ENCODE measurements at regions not wholly inside any gene's neighbourhood (a gene's known extent, or its start where the extent isn't known, plus 50 kb on each side); places are given as distances from the start of the nearest gene placed in this dataset.

GRCh38 chr5:8613078-8613685, 744.2 kb downstream of the MTRR start:
- WGBS, 2 donors = 88 to 93% methylated on average over 4 of the region's 4 CpGs
- intact Hi-C loops (cut with DNase I; ENCODE audit: low total_unique reads) = no loop called here
- no peak overlapping the region for H3K4me3 ChIP-seq (ENCODE audit: low read depth, poor library complexity, severe bottlenecking)
- TF ChIP-seq CTCF (IDR thresholded peaks at IDR 0.05) (no peak), POLR2A (IDR thresholded peaks at IDR 0.05) (no peak)
- no peak for DNase-seq (ENCODE audit: low spot score in 2 of 2)

GRCh38 chr5:8615142-8615858, 746.4 kb downstream of the MTRR start:
- DNase-seq (ENCODE audit: low spot score in 2 of 2) = no peak
- TF ChIP-seq POLR2A (IDR thresholded peaks at IDR 0.05) (no peak), CTCF (IDR thresholded peaks at IDR 0.05) (no peak)
- intact Hi-C loops (cut with DNase I; ENCODE audit: low total_unique reads) = no loop called here
- 86 to 90% methylated on average over 7 of the region's 7 CpGs for WGBS, 2 donors
- H3K4me3 ChIP-seq (ENCODE audit: low read depth, poor library complexity, severe bottlenecking) = no peak overlapping the region

GRCh38 chr5:8628521-8628920, 759.6 kb downstream of the MTRR start:
- TF ChIP-seq POLR2A (IDR thresholded peaks at IDR 0.05) (no peak), CTCF (IDR thresholded peaks at IDR 0.05) (no peak)
- H3K4me3 ChIP-seq (ENCODE audit: low read depth, poor library complexity, severe bottlenecking) = no peak overlapping the region
- DNase-seq (ENCODE audit: low spot score in 2 of 2) = no peak
- intact Hi-C loops (cut with DNase I; ENCODE audit: low total_unique reads) = no loop called here
- 46 to 50% methylated on average over 5 of the region's 5 CpGs for WGBS, 2 donors

- intact Hi-C loops (cut with DNase I; ENCODE audit: low total_unique reads) = no loop called here
- TF ChIP-seq CTCF (IDR thresholded peaks at IDR 0.05) (no peak), POLR2A (IDR thresholded peaks at IDR 0.05) (no peak)
- H3K4me3 ChIP-seq (ENCODE audit: low read depth, poor library complexity, severe bottlenecking) = no peak overlapping the region
- no peak for DNase-seq (ENCODE audit: low spot score in 2 of 2)
- 57 to 60% methylated on average over 2 of the region's 2 CpGs for WGBS, 2 donors
These were observed 764.3 kb downstream of the MTRR start for GRCh38 chr5:8633259-8633658.

- TF ChIP-seq CTCF (IDR thresholded peaks at IDR 0.05) = no peak
- TF ChIP-seq POLR2A (IDR thresholded peaks at IDR 0.05) = no peak
- intact Hi-C loops (cut with DNase I; ENCODE audit: low total_unique reads) = no loop called here
- no peak overlapping the region for H3K4me3 ChIP-seq (ENCODE audit: low read depth, poor library complexity, severe bottlenecking)
- WGBS, 2 donors = 29 to 35% methylated on average over 2 of the region's 2 CpGs
- no peak for DNase-seq (ENCODE audit: low spot score in 2 of 2)
These were observed 764.7 kb downstream of the MTRR start for GRCh38 chr5:8633696-8634095.

Data from lower leg skin (tissue), 4 donors.